Upper lobe of left lung (tissue), 4 donors: ENCODE measurements at regions not wholly inside any gene's neighbourhood (a gene's known extent, or its start where the extent isn't known, plus 50 kb on each side); places are given as distances from the start of the nearest gene placed in this dataset.

Experiments used
- EP300 ChIP-seq, 4 donors: sonication (generic); formaldehyde crosslinking; IDR thresholded peaks; one replicate each; pipeline ENCODE4 v1.5.1; 2017; ENCODE audit warnings: antibody characterized with exemption in 4 of 4, control low read depth in 2 of 4
- POLR2A ChIP-seq, 4 donors: fragments of 450-650 bp; IDR thresholded peaks; one replicate each; pipeline ENCODE4 v1.5.1; 2016 to 2017; ENCODE audit warnings: antibody characterized with exemption in 4 of 4, mild to moderate bottlenecking in 2 of 4
- POLR2AphosphoS5 ChIP-seq, 2 donors: sonication (generic); formaldehyde crosslinking; IDR thresholded peaks; one replicate each; pipeline ENCODE4 v1.5.1; 2017; ENCODE audit warnings: antibody characterized with exemption in 2 of 2
- TF ChIP-seq, protein P1 (sequence below), 6 experiments: fragments of 450-650 bp in 4 of 6; fragments of 200-600 bp in 2 of 6; sonication (generic) in 2 of 6; IDR thresholded peaks; one replicate each; pipeline ENCODE4 v1.5.1; 2016 to 2019; ENCODE audit warnings: antibody characterized with exemption in 6 of 6

DNA sequence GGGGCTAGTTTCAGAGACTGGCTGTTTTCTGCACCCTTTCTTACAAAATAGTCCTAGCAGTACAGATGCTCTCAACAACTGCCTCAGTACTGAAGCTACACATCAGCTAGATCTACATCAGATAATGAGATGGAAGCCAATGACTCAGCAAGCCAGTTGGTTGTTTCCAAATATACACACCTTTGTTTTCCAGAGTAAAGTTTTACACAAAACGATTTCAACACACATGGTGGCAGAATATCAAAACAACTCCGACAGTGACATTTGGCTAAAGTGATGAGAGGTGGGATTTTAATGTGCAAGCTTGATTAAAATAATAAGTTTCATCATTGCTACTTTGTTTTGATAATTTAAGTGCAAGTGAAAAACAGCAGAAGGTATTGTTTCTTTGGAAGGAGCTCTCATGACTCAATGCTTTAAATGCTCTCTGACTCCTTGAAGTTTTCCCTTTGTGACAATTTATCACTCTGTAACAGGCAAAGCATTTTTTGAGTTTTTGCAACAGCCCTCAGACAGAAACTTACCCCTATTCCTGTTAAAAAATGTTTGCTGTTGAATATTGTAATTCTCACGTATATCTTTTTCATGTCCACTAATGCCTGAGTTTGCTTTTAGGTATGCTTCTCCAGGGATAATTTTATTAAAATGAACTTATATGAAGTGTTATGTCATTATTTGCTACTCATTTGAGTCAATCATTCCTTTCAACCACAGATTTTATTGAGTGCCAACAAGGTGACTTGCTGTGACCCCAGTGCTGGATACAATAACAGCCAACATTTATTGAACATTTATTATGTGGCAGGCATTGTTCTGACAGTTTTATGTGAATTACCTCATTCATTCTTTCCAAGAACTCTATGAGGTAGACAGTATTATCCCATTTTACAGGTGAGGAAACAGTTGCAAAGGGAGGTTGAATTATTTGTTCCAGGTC is 882.0 kb downstream of the TFAP2A start:
- TF ChIP-seq POLR2AphosphoS5 (IDR thresholded peaks at IDR 0.05) (no peak), EP300 (IDR thresholded peaks at IDR 0.05) (no peak), POLR2A (IDR thresholded peaks at IDR 0.05) (no peak)
- TF ChIP-seq, protein P1, sequence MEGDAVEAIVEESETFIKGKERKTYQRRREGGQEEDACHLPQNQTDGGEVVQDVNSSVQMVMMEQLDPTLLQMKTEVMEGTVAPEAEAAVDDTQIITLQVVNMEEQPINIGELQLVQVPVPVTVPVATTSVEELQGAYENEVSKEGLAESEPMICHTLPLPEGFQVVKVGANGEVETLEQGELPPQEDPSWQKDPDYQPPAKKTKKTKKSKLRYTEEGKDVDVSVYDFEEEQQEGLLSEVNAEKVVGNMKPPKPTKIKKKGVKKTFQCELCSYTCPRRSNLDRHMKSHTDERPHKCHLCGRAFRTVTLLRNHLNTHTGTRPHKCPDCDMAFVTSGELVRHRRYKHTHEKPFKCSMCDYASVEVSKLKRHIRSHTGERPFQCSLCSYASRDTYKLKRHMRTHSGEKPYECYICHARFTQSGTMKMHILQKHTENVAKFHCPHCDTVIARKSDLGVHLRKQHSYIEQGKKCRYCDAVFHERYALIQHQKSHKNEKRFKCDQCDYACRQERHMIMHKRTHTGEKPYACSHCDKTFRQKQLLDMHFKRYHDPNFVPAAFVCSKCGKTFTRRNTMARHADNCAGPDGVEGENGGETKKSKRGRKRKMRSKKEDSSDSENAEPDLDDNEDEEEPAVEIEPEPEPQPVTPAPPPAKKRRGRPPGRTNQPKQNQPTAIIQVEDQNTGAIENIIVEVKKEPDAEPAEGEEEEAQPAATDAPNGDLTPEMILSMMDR (IDR thresholded peaks at IDR 0.05) = no peak
